Gastrocnemius medialis (tissue), 4 donors: ENCODE measurements at regions not wholly inside any gene's neighbourhood (a gene's known extent, or its start where the extent isn't known, plus 50 kb on each side); places are given as distances from the start of the nearest gene placed in this dataset.

Experiments used
- POLR2A ChIP-seq, 2 donors: fragments of 450-650 bp; IDR thresholded peaks; one replicate each; pipeline ENCODE4 v1.6.1; 2017; ENCODE audit warnings: antibody characterized with exemption in 2 of 2, mild to moderate bottlenecking in 2 of 2, moderate library complexity in 2 of 2
- TF ChIP-seq, protein P1 (sequence below), 5 experiments: fragments of 450-650 bp in 3 of 5; fragments of 200-600 bp in 2 of 5; sonication (generic) in 2 of 5; IDR thresholded peaks in 4 of 5; conservative IDR thresholded peaks in 1 of 5; 1 replicate in 4 of 5; 2 replicates in 1 of 5; pipeline ENCODE4 v1.5.1; 2016 to 2019; ENCODE audit warnings: antibody characterized with exemption in 5 of 5, mild to moderate bottlenecking in 3 of 5, moderate library complexity in 3 of 5

DNA sequence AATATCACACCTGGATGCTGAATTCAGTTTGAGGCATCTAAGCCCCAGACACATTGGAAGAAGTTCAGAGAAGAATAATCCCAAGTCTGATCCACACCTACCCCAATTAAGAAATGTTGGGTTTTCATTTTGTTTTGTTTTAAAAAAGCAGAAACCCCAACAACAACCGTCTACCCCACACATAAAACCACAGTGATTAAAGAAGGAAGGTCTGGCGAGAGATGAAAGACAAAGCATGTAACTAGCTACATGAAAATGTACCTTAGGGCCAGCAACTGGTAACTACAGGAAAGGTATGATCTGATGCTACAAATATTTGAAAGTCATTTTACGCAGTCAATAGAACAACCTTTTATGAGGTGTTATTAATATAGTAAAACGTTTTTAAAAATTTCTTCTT is 1112.3 kb downstream of the GATA3 start:
- TF ChIP-seq, protein P1, sequence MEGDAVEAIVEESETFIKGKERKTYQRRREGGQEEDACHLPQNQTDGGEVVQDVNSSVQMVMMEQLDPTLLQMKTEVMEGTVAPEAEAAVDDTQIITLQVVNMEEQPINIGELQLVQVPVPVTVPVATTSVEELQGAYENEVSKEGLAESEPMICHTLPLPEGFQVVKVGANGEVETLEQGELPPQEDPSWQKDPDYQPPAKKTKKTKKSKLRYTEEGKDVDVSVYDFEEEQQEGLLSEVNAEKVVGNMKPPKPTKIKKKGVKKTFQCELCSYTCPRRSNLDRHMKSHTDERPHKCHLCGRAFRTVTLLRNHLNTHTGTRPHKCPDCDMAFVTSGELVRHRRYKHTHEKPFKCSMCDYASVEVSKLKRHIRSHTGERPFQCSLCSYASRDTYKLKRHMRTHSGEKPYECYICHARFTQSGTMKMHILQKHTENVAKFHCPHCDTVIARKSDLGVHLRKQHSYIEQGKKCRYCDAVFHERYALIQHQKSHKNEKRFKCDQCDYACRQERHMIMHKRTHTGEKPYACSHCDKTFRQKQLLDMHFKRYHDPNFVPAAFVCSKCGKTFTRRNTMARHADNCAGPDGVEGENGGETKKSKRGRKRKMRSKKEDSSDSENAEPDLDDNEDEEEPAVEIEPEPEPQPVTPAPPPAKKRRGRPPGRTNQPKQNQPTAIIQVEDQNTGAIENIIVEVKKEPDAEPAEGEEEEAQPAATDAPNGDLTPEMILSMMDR (IDR thresholded peaks at IDR 0.05 in 4 of 5, conservative IDR thresholded peaks at IDR 0.05 in 1 of 5) = no peak
- no peak for TF ChIP-seq POLR2A (IDR thresholded peaks at IDR 0.05)
